Mucosa of descending colon (tissue), 3 donors: ENCODE measurements at regions not wholly inside any gene's neighbourhood (a gene's known extent, or its start where the extent isn't known, plus 50 kb on each side); places are given as distances from the start of the nearest gene placed in this dataset.

ENCODE experiments used
- ATAC-seq: fragments of 200-7000 bp; cut with Tn5 transposase; one replicate; pipeline ENCODE4 v1.9.1; 2020; ENCODE audit warnings: mild to moderate bottlenecking, moderate library complexity
- DNase-seq, 3 donors: peaks; one replicate each; pipeline ENCODE4 v3.0.0-alpha.2; 2020
- H3K36me3 ChIP-seq: fragments of 200-600 bp; one replicate; pipeline ENCODE4 v1.8.0; 2021; ENCODE audit warnings: low read depth, mild to moderate bottlenecking
- H3K4me1 ChIP-seq: fragments of 200-600 bp; one replicate; pipeline ENCODE4 v1.8.0; 2021; ENCODE audit warnings: low read depth, mild to moderate bottlenecking
- H3K4me3 ChIP-seq: fragments of 200-600 bp; one replicate; pipeline ENCODE4 v1.8.0; 2021; ENCODE audit warnings: mild to moderate bottlenecking
- H3K9me3 ChIP-seq: fragments of 200-600 bp; one replicate; pipeline ENCODE4 v1.8.0; 2021; ENCODE audit warnings: mild to moderate bottlenecking
- CTCF ChIP-seq: fragments of 200-600 bp; IDR thresholded peaks from one replicate; pipeline ENCODE4 v1.8.0; 2022; ENCODE audit warnings: antibody characterized with exemption, mild to moderate bottlenecking
- intact Hi-C, 2 donors: fragments of 100-400 bp; cut with DNase I in 1 of 2; cut with micrococcal nuclease in 1 of 2; formaldehyde crosslinking; loops; one replicate each; pipeline versions ENCODE4 v1.11.0 to v1.11.1; 2022; cut with DNase I, micrococcal nuclease
- donor health status: DM: no; HTN: no; CAD: no; lungs with moderate emphysema.
- donor health status: DM: no; HTN: no; CAD: no.
- donor health status: DM: no; HTN: yes; CAD: no.

GRCh38 chr5:62005551-62005950, 300.5 kb upstream of the KIF2A start:
- intact Hi-C loops = no loop called here
- no peak for ATAC-seq
- H3K36me3 ChIP-seq = no peaks in the 10 kb centered on the region
- TF ChIP-seq CTCF = no peak
- DNase-seq = no peak
- no peaks in the 10 kb centered on the region for H3K4me1 ChIP-seq
- H3K4me3 ChIP-seq = no peak overlapping the region
- H3K9me3 ChIP-seq = no peaks in the 10 kb centered on the region

- no peak for ATAC-seq
- DNase-seq = no peak
- Histone ChIP-seq H3K9me3 (no peaks in the 10 kb centered on the region), H3K4me1 (no peaks in the 10 kb centered on the region), H3K4me3 (no peak overlapping the region), H3K36me3 (no peaks in the 10 kb centered on the region)
- TF ChIP-seq CTCF = no peak
- intact Hi-C loops = no loop called here
Observed at GRCh38 chr5:62007457-62007856, 298.5 kb upstream of the KIF2A start.

GRCh38 chr5:62011089-62011664, 294.8 kb upstream of the KIF2A start:
- no peak for TF ChIP-seq CTCF
- intact Hi-C loops = no loop called here
- no peaks in the 10 kb centered on the region for H3K9me3 ChIP-seq
- DNase-seq (no peak), ATAC-seq (no peak)
- no peaks in the 10 kb centered on the region for H3K4me1 ChIP-seq
- no peak overlapping the region for H3K4me3 ChIP-seq
- no peaks in the 10 kb centered on the region for H3K36me3 ChIP-seq

- intact Hi-C loops = no loop called here
- Histone ChIP-seq H3K36me3 (no peaks in the 10 kb centered on the region), H3K4me1 (no peaks in the 10 kb centered on the region), H3K9me3 (no peaks in the 10 kb centered on the region), H3K4me3 (no peak overlapping the region)
- ATAC-seq = no peak
- DNase-seq = no peak
- no peak for TF ChIP-seq CTCF
Observed at GRCh38 chr5:62017092-62017491, 288.9 kb upstream of the KIF2A start.

GRCh38 chr5:62029303-62029702, 276.7 kb upstream of the KIF2A start:
- no peak for DNase-seq
- no peak for TF ChIP-seq CTCF

GRCh38 chr5:62030326-62030725, 275.7 kb upstream of the KIF2A start:
- intact Hi-C loops = no loop called here
- DNase-seq (no peak), ATAC-seq (no peak)
- Histone ChIP-seq H3K4me3 (no peak overlapping the region), H3K36me3 (no peaks in the 10 kb centered on the region), H3K4me1 (no peaks in the 10 kb centered on the region), H3K9me3 (no peaks in the 10 kb centered on the region)
- no peak for TF ChIP-seq CTCF

More at GRCh38 chr5:62029303-62029702, 276.7 kb upstream of the KIF2A start:
- no peak for ATAC-seq
- Histone ChIP-seq H3K4me3 (no peak overlapping the region), H3K9me3 (no peaks in the 10 kb centered on the region), H3K36me3 (no peaks in the 10 kb centered on the region), H3K4me1 (no peaks in the 10 kb centered on the region)
- intact Hi-C loops = no loop called here
